Endothelial cell of umbilical vein (primary cell): ENCODE measurements at regions not wholly inside any gene's neighbourhood (a gene's known extent, or its start where the extent isn't known, plus 50 kb on each side); places are given as distances from the start of the nearest gene placed in this dataset.

Experiments
- BruUV-seq: library from RNA; stranded (reverse); fragments of 400-500 nt; replicated peaks from 2 replicates; lab custom pipeline; 2021; lab: Mats Ljungman, UMichigan
- CTCF ChIA-PET: fragments of 300-600, 350-600 bp; sonication (Branson Sonifier 250); formaldehyde crosslinking; loops from one replicate; lab custom pipeline; 2021; ENCODE audit warnings: antibody characterized with exemption, inconsistent platforms; lab: Charles Lee
- POLR2A ChIA-PET: fragments of 300-600, 350-600 bp; sonication (Branson Sonifier 250); formaldehyde crosslinking; loops from one replicate; lab custom pipeline; 2021; ENCODE audit warnings: antibody characterized with exemption, inconsistent platforms; lab: Charles Lee
- DNase-seq: peaks from one replicate; pipeline ENCODE4 v3.0.0-alpha.2; 2011; ENCODE audit warnings: low read depth, low spot score
- FAIRE-seq: peaks from 2 replicates; lab custom pipeline; 2011; peaks lifted over from hg19 to GRCh38; lab: Jason Lieb, UNC
- H2AFZ ChIP-seq: 2 replicates; pipeline ENCODE4 v1.6.0; 2012; ENCODE audit warnings: low read depth, low read length, control low read depth, inconsistent platforms
- H3K27ac ChIP-seq: 2 replicates; pipeline ENCODE4 v1.5.1; 2011; ENCODE audit warnings: low read depth, mild to moderate bottlenecking, control low read depth, low read length, moderate library complexity; ENCODE audit not compliant: insufficient read depth
- H3K27me3 ChIP-seq, 2 experiments: 2 replicates each; pipeline versions ENCODE4 v1.6.0 to v1.6.1; 2011; ENCODE audit warnings: low read length in 2 of 2, mixed read lengths in 1 of 2; ENCODE audit not compliant: control insufficient read depth in 2 of 2, insufficient read depth in 2 of 2
- H3K36me3 ChIP-seq, 2 experiments: 2 replicates in 1 of 2; 3 replicates in 1 of 2; pipeline ENCODE4 v1.5.1; 2011; ENCODE audit warnings: low read length in 2 of 2, mild to moderate bottlenecking in 1 of 2, moderate library complexity in 1 of 2; ENCODE audit not compliant: control insufficient read depth in 2 of 2, insufficient read depth in 2 of 2; ENCODE audit errors: extremely low read depth in 1 of 2
- H3K4me1 ChIP-seq: 3 replicates; pipeline ENCODE4 v1.5.1; 2011; ENCODE audit warnings: mild to moderate bottlenecking, low read length; ENCODE audit not compliant: control insufficient read depth, insufficient read depth; ENCODE audit errors: extremely low read depth
- H3K4me2 ChIP-seq: 2 replicates; pipeline ENCODE4 v1.6.1; 2011; ENCODE audit warnings: low read length, control low read depth, mixed read lengths; ENCODE audit not compliant: insufficient read depth
- H3K4me3 ChIP-seq, 3 experiments: fragments of 200-600 bp in 1 of 3; sonication (generic), shearing (Covaris generic) in 1 of 3; replicated peaks in 1 of 3; 2 replicates each; pipeline ENCODE4 v1.5.1; 2011 to 2016; ENCODE audit warnings: control low read depth in 3 of 3, low read length in 3 of 3, mild to moderate bottlenecking in 2 of 3, inconsistent platforms in 1 of 3, low read depth in 1 of 3, moderate library complexity in 1 of 3; ENCODE audit not compliant: insufficient read depth in 1 of 3
- H3K79me2 ChIP-seq: 2 replicates; pipeline ENCODE4 v1.6.0; 2012; ENCODE audit warnings: low read length, inconsistent platforms; ENCODE audit not compliant: control insufficient read depth, insufficient read depth
- H3K9ac ChIP-seq: replicated peaks from 2 replicates; pipeline ENCODE3; 2011; ENCODE audit warnings: low read length, control low read depth; ENCODE audit not compliant: insufficient read depth; ENCODE audit errors: extremely low read depth
- H3K9me1 ChIP-seq: replicated peaks from 3 replicates; pipeline ENCODE4 v1.6.0; 2011; ENCODE audit warnings: mild to moderate bottlenecking, low read length; ENCODE audit not compliant: control insufficient read depth, insufficient read depth; ENCODE audit errors: extremely low read depth
- H3K9me3 ChIP-seq: replicated peaks from 2 replicates; pipeline ENCODE4 v1.5.1; 2012; ENCODE audit warnings: low read length, inconsistent platforms; ENCODE audit not compliant: control insufficient read depth, insufficient read depth
- H4K20me1 ChIP-seq: replicated peaks from 2 replicates; pipeline ENCODE3; 2011; ENCODE audit warnings: mild to moderate bottlenecking, low read length; ENCODE audit not compliant: control insufficient read depth, insufficient read depth; ENCODE audit errors: extremely low read depth
- EZH2 ChIP-seq: IDR thresholded peaks from 2 replicates; pipeline ENCODE4 v1.6.1; 2012; ENCODE audit warnings: borderline replicate concordance, low read depth, mild to moderate bottlenecking, moderate library complexity, low read length, inconsistent platforms; ENCODE audit not compliant: severe bottlenecking
- JUN ChIP-seq: IDR thresholded peaks from 2 replicates; pipeline ENCODE4 v1.6.1; 2011; ENCODE audit warnings: borderline replicate concordance, low read depth; ENCODE audit not compliant: insufficient read length, insufficient read depth
- MYC ChIP-seq: IDR thresholded peaks from one replicate; pipeline ENCODE4 v1.6.1; 2011; ENCODE audit warnings: mild to moderate bottlenecking, low read depth, low read length
- dilution Hi-C: fragments of 300-500 bp; cut with MboI; formaldehyde crosslinking; loops from one replicate; pipeline ENCODE4 v1.15.0; 2019; ENCODE audit warnings: low sequenced_read_pairs; ENCODE audit not compliant: extremely low pct_ligation_motif_present
- intact Hi-C: fragments of 100-400 bp; cut with micrococcal nuclease; formaldehyde crosslinking; loops from one replicate; pipeline ENCODE4 v1.10.0; 2022
- TF ChIP-seq, protein P1 (sequence below): IDR thresholded peaks from 2 replicates; pipeline ENCODE4 v1.6.1; 2011; ENCODE audit not compliant: insufficient read depth, insufficient read length
- TF ChIP-seq, protein P2 (sequence below), 2 donors: IDR thresholded peaks; 1 replicate in 1 of 2; 2 replicates in 1 of 2; pipeline ENCODE4 v1.5.1; 2011; ENCODE audit warnings: low read length in 2 of 2, mild to moderate bottlenecking in 2 of 2, moderate library complexity in 2 of 2, control low read depth in 1 of 2, inconsistent platforms in 1 of 2, low read depth in 1 of 2; ENCODE audit not compliant: insufficient read depth in 1 of 2; ENCODE audit errors: extremely low read depth in 1 of 2

DNA sequence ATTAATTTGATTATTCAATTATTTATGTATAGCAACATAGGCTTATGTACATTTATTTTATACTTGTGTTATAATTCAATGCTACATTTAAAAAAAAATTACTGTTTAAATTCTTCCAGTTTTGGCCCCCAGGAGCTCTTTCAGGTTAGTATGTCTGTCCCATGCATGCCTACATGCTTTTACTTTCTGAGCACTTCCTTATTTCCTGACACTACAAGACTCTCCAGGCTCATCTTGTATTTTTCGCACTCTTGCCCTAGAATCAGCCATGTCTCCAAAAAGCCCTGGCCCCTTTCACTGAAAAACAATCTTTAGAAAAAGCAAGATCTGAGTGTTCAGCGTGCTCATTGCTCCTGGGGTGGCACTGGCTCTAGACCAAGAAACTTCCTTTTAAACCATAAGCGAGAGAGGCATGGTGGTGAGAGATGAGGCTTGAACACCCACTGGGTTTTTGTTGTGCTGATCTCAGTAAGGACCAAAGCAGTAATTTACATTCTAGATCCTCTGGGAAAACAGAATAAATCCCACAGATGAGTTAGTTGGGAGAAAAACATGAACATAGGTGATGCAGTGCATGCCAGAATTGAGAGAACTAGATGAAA, 95.0 kb downstream of the SLC30A10 start:
- Histone ChIP-seq H3K36me3 (no peaks in the 10 kb centered on the region), H3K4me1 (no peaks in the 10 kb centered on the region), H3K9ac (no peak overlapping the region), H3K27ac (no peak overlapping the region), H3K9me1 (no peaks in the 10 kb centered on the region), H3K79me2 (no peaks in the 10 kb centered on the region), H4K20me1 (no peaks in the 10 kb centered on the region), H3K9me3 (no peaks in the 10 kb centered on the region), H3K27me3 (no peaks in the 10 kb centered on the region), H3K4me3 (no peak overlapping the region), H2AFZ (no peak overlapping the region), H3K4me2 (no peak overlapping the region)
- TF ChIP-seq, protein P1, sequence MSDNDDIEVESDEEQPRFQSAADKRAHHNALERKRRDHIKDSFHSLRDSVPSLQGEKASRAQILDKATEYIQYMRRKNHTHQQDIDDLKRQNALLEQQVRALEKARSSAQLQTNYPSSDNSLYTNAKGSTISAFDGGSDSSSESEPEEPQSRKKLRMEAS, result no peak
- TF ChIP-seq EZH2 (no peak), MYC (no peak), JUN (no peak)
- TF ChIP-seq, protein P2, sequence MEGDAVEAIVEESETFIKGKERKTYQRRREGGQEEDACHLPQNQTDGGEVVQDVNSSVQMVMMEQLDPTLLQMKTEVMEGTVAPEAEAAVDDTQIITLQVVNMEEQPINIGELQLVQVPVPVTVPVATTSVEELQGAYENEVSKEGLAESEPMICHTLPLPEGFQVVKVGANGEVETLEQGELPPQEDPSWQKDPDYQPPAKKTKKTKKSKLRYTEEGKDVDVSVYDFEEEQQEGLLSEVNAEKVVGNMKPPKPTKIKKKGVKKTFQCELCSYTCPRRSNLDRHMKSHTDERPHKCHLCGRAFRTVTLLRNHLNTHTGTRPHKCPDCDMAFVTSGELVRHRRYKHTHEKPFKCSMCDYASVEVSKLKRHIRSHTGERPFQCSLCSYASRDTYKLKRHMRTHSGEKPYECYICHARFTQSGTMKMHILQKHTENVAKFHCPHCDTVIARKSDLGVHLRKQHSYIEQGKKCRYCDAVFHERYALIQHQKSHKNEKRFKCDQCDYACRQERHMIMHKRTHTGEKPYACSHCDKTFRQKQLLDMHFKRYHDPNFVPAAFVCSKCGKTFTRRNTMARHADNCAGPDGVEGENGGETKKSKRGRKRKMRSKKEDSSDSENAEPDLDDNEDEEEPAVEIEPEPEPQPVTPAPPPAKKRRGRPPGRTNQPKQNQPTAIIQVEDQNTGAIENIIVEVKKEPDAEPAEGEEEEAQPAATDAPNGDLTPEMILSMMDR (IDR thresholded peaks at IDR 0.05; ENCODE audit: extremely low read depth in 1 of 2, insufficient read depth in 1 of 2, low read depth in 1 of 2, low read length in 2 of 2), result no peak
- no TSS peak for BruUV-seq
- DNase-seq, result no peak
- dilution Hi-C loops, result no loop called here
- CTCF ChIA-PET, result no interaction called here
- POLR2A ChIA-PET, result no interaction called here
- intact Hi-C loops, result loop anchor here (10.0 kb wide), 3 partner anchors 121 to 381 kb away; no protein-coding TSS in a partner anchor
- no peak for FAIRE-seq
